ENCODE measurements at regions not wholly inside any gene's neighbourhood (a gene's known extent, or its start where the extent isn't known, plus 50 kb on each side); places are given as distances from the start of the nearest gene placed in this dataset. TPM values are rescaled to one million over a fixed set of nuclear protein-coding genes. Genes with fewer than 3 reads are reported as not detected.

- no peak overlapping the region for H3K4me3 ChIP-seq (ENCODE audit: low read depth, low read length)
- DNase-seq (ENCODE audit: extremely low spot score), result peak; percentile 47
- no peak overlapping the region for H3K27ac ChIP-seq (ENCODE audit: low read depth)
- WGBS, result 6% methylated on average over 18 of the region's 18 CpGs
- no peaks in the 10 kb centered on the region for H3K36me3 ChIP-seq (ENCODE audit: insufficient read depth)
- no peaks in the 10 kb centered on the region for H3K4me1 ChIP-seq (ENCODE audit: insufficient read depth)
Observed at GRCh38 chr14:92254786-92255185, 68.2 kb upstream of the SLC24A4 start.

GRCh38 chr14:92258934-92259333 is 64.0 kb upstream of the SLC24A4 start:
- Histone ChIP-seq H3K4me1 (ENCODE audit: insufficient read depth) (no peaks in the 10 kb centered on the region), H3K36me3 (ENCODE audit: insufficient read depth) (no peaks in the 10 kb centered on the region), H3K27ac (ENCODE audit: low read depth) (no peak overlapping the region), H3K4me3 (ENCODE audit: low read depth, low read length) (no peak overlapping the region)
- no peak for DNase-seq (ENCODE audit: extremely low spot score)
- 65% methylated on average over 3 of the region's 3 CpGs for WGBS

DNA sequence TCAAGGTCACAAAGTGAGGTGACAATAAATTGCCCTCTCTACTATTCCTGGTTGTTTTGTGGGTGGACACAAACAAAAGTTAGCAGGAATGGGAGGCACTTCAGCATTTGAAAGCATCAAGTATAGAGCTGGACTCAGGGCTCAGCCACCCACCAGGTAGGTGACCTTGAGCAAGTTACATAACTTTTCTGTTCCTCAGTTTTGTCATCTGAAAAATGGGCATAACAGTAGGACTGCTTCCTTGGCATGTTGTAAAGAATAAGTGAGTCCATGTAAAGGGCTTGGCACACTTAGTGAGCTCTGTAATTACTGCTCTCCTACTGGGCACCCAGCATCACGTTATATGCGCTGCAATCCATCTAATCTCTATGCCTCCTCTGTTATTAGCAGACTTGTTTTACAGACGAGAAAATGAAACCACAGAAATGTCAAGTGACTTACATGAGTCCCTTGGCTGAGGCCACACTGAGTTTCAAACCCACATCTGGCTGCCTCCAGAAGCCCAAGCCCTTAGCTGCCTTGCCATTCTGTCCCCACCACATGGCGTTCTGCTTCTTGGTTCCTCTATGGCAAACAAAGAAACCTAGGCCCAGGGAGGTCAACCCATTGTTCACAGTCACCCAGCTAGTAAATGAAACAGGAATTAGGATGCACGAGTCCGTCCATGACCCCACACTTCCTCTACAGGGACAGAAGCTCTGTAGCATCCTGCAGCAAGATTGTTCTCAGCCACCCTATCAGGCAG is 63.2 kb upstream of the SLC24A4 start:
- 83% methylated on average over 6 of the region's 6 CpGs for WGBS
- no peaks in the 10 kb centered on the region for H3K4me1 ChIP-seq (ENCODE audit: insufficient read depth)
- no peaks in the 10 kb centered on the region for H3K36me3 ChIP-seq (ENCODE audit: insufficient read depth)
- no peak overlapping the region for H3K4me3 ChIP-seq (ENCODE audit: low read depth, low read length)
- DNase-seq (ENCODE audit: extremely low spot score), result no peak
- H3K27ac ChIP-seq (ENCODE audit: low read depth), result no peak overlapping the region

- Histone ChIP-seq H3K27ac (ENCODE audit: low read depth) (no peak overlapping the region), H3K36me3 (ENCODE audit: insufficient read depth) (no peaks in the 10 kb centered on the region), H3K4me3 (ENCODE audit: low read depth, low read length) (no peak overlapping the region), H3K4me1 (ENCODE audit: insufficient read depth) (no peaks in the 10 kb centered on the region)
- no peak for DNase-seq (ENCODE audit: extremely low spot score)
- 42% methylated on average over 8 of the region's 8 CpGs for WGBS
Observed at GRCh38 chr14:92263681-92264080, 59.3 kb upstream of the SLC24A4 start.

- 66% methylated on average over 7 of the region's 7 CpGs for WGBS
- no peaks in the 10 kb centered on the region for H3K4me1 ChIP-seq (ENCODE audit: insufficient read depth)
- H3K27ac ChIP-seq (ENCODE audit: low read depth), result no peak overlapping the region
- no peak overlapping the region for H3K4me3 ChIP-seq (ENCODE audit: low read depth, low read length)
- H3K36me3 ChIP-seq (ENCODE audit: insufficient read depth), result no peaks in the 10 kb centered on the region
- no peak for DNase-seq (ENCODE audit: extremely low spot score)
Observed at GRCh38 chr14:92264195-92264594, 58.8 kb upstream of the SLC24A4 start.

- H3K4me1 ChIP-seq (ENCODE audit: insufficient read depth), result no peaks in the 10 kb centered on the region
- H3K4me3 ChIP-seq (ENCODE audit: low read depth, low read length), result no peak overlapping the region
- DNase-seq (ENCODE audit: extremely low spot score), result no peak
- H3K36me3 ChIP-seq (ENCODE audit: insufficient read depth), result no peaks in the 10 kb centered on the region
- WGBS, result 80% methylated on average over 10 of the region's 10 CpGs
- no peak overlapping the region for H3K27ac ChIP-seq (ENCODE audit: low read depth)
Observed at GRCh38 chr14:92266216-92266615, 56.7 kb upstream of the SLC24A4 start.

Small RNA genes in the stretch of these regions (small RNA-seq; reads per million reads assigned to genes)
- gene RNU6-366P, result not detected
